ENCODE measurements at regions not wholly inside any gene's neighbourhood (a gene's known extent, or its start where the extent isn't known, plus 50 kb on each side); places are given as distances from the start of the nearest gene placed in this dataset.

GRCh38 chr16:13435873-13436474, 484.0 kb upstream of the ERCC4 start:
- TF ChIP-seq, protein P1, sequence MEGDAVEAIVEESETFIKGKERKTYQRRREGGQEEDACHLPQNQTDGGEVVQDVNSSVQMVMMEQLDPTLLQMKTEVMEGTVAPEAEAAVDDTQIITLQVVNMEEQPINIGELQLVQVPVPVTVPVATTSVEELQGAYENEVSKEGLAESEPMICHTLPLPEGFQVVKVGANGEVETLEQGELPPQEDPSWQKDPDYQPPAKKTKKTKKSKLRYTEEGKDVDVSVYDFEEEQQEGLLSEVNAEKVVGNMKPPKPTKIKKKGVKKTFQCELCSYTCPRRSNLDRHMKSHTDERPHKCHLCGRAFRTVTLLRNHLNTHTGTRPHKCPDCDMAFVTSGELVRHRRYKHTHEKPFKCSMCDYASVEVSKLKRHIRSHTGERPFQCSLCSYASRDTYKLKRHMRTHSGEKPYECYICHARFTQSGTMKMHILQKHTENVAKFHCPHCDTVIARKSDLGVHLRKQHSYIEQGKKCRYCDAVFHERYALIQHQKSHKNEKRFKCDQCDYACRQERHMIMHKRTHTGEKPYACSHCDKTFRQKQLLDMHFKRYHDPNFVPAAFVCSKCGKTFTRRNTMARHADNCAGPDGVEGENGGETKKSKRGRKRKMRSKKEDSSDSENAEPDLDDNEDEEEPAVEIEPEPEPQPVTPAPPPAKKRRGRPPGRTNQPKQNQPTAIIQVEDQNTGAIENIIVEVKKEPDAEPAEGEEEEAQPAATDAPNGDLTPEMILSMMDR (tag by site-specific recombination; IDR thresholded peaks at IDR 0.05), result no peak
- no peak for TF ChIP-seq REST (tag by site-specific recombination; IDR thresholded peaks at IDR 0.05)
- no peak for TF ChIP-seq YY1 (tag by site-specific recombination; IDR thresholded peaks at IDR 0.05)
- TF ChIP-seq ZBTB20 (tag by site-specific recombination; IDR thresholded peaks at IDR 0.05), result no peak
- TF ChIP-seq PATZ1 (tag by site-specific recombination; IDR thresholded peaks at IDR 0.05), result no peak
- no peak for TF ChIP-seq ZNF10 (tag by site-specific recombination; IDR thresholded peaks at IDR 0.05)
- TF ChIP-seq GLI4 (tag by site-specific recombination; IDR thresholded peaks at IDR 0.05), result no peak
- TF ChIP-seq SALL2 (tag by site-specific recombination; IDR thresholded peaks at IDR 0.05; ENCODE audit: borderline replicate concordance), result no peak
- TF ChIP-seq ZNF274 (IDR thresholded peaks at IDR 0.05; ENCODE audit: low read length), result no peak
- no peak for TF ChIP-seq ZNF274 (tag by site-specific recombination; IDR thresholded peaks at IDR 0.05; ENCODE audit: borderline replicate concordance)
- TF ChIP-seq, protein P2, sequence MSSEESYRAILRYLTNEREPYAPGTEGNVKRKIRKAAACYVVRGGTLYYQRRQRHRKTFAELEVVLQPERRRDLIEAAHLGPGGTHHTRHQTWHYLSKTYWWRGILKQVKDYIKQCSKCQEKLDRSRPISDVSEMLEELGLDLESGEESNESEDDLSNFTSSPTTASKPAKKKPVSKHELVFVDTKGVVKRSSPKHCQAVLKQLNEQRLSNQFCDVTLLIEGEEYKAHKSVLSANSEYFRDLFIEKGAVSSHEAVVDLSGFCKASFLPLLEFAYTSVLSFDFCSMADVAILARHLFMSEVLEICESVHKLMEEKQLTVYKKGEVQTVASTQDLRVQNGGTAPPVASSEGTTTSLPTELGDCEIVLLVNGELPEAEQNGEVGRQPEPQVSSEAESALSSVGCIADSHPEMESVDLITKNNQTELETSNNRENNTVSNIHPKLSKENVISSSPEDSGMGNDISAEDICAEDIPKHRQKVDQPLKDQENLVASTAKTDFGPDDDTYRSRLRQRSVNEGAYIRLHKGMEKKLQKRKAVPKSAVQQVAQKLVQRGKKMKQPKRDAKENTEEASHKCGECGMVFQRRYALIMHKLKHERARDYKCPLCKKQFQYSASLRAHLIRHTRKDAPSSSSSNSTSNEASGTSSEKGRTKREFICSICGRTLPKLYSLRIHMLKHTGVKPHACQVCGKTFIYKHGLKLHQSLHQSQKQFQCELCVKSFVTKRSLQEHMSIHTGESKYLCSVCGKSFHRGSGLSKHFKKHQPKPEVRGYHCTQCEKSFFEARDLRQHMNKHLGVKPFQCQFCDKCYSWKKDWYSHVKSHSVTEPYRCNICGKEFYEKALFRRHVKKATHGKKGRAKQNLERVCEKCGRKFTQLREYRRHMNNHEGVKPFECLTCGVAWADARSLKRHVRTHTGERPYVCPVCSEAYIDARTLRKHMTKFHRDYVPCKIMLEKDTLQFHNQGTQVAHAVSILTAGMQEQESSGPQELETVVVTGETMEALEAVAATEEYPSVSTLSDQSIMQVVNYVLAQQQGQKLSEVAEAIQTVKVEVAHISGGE (tag by site-specific recombination; conservative IDR thresholded peaks at IDR 0.05; ENCODE audit: low read depth), result no peak
- no peak for TF ChIP-seq SP2 (tag by site-specific recombination; IDR thresholded peaks at IDR 0.05)
- no peak for TF ChIP-seq TCF7L2 (IDR thresholded peaks at IDR 0.05; ENCODE audit: borderline replicate concordance, low read depth, low read length)
- TF ChIP-seq ZNF549 (tag by site-specific recombination; IDR thresholded peaks at IDR 0.05), result no peak
